Fibroblast of pulmonary artery (primary cell): ENCODE measurements at regions not wholly inside any gene's neighbourhood (a gene's known extent, or its start where the extent isn't known, plus 50 kb on each side); places are given as distances from the start of the nearest gene placed in this dataset.

Source experiments
- DNase-seq: peaks from one replicate; pipeline ENCODE4 v3.0.0-alpha.2; 2010; ENCODE audit warnings: low read depth
- H3K4me3 ChIP-seq: replicated peaks from 2 replicates; pipeline ENCODE4 v1.5.1; 2011; ENCODE audit warnings: low read depth, mild to moderate bottlenecking, control low read depth, low read length, moderate library complexity
- TF ChIP-seq, protein P1 (sequence below): IDR thresholded peaks from 2 replicates; pipeline ENCODE4 v1.5.1; 2011; ENCODE audit warnings: mild to moderate bottlenecking, control low read depth, low read length, inconsistent platforms; ENCODE audit errors: missing control alignments

DNA sequence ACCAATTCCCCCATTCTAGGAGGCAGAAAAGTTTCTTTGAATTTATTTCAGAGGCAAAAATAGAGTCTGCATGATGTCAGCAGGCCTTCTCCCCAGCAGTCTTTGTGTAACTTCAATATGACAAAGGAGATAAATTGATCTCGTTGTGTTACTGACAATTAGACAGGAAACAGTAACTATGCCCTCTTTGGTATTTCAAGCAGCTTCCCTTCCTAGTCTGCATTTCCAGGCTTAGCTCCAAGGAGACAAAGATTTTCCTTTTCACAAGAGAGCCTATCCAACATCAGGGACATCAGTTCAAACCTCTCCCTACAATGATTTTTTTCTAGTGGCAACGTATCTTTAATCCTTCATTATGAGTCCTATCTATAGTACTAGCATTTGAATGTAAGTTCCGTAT, 245.9 kb upstream of the HSF2 start:
- DNase-seq = no peak
- no peak overlapping the region for H3K4me3 ChIP-seq
- TF ChIP-seq, protein P1, sequence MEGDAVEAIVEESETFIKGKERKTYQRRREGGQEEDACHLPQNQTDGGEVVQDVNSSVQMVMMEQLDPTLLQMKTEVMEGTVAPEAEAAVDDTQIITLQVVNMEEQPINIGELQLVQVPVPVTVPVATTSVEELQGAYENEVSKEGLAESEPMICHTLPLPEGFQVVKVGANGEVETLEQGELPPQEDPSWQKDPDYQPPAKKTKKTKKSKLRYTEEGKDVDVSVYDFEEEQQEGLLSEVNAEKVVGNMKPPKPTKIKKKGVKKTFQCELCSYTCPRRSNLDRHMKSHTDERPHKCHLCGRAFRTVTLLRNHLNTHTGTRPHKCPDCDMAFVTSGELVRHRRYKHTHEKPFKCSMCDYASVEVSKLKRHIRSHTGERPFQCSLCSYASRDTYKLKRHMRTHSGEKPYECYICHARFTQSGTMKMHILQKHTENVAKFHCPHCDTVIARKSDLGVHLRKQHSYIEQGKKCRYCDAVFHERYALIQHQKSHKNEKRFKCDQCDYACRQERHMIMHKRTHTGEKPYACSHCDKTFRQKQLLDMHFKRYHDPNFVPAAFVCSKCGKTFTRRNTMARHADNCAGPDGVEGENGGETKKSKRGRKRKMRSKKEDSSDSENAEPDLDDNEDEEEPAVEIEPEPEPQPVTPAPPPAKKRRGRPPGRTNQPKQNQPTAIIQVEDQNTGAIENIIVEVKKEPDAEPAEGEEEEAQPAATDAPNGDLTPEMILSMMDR = no peak

DNA sequence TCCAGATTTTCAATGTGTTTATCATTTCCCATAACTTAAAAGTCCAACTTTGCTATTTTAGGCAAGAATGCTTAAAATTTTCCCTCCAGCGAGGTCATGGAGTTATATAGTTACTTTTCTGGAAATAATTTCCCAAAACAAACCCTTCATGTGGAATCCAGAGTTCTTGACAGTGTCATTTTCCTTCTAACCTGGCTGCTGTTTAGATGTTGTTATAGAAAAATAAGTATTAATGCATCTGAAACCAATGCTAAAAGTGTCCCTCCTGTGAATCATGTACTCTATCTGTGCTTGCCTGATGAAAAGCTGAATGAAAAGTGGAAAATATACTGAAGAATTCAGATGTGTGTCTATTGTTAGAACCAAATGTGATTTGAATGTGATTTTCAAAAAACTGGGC, 245.3 kb upstream of the HSF2 start:
- TF ChIP-seq, protein P1 = no peak
- H3K4me3 ChIP-seq = no peak overlapping the region
- DNase-seq = no peak

DNA sequence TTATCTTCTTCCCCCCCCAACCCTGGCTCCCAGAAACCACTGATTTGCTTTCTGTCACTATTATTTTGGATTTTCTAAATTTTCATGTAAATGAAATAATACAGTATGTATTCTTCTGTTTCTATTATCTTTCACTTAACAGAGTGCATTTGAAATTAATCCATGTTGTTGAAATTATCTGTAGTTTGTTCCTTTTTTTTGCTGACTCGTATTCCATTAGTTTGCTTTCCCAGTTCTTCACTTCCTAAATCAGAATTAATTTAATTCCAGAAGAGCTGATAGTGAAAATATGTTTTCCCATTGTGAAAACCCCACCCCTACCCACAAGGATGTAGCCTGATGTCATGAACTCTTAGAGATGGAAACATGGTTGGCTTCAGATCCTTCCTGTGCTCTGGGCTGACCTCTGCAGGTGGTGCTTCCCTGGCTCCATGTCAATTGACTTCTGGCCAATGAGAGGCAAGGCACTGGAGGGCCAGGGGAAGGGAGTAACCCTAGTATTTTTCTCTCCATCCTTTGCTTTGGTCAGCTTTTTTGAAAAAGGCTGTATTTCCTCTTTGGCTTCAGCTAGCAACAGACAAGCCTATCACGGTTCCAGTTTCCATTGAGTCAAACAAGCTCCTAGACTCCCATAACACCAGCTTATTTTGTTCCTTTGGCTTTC, 244.4 kb upstream of the HSF2 start:
- peak; percentile 0 for DNase-seq
- TF ChIP-seq, protein P1 = no peak
- no peak overlapping the region for H3K4me3 ChIP-seq

DNA sequence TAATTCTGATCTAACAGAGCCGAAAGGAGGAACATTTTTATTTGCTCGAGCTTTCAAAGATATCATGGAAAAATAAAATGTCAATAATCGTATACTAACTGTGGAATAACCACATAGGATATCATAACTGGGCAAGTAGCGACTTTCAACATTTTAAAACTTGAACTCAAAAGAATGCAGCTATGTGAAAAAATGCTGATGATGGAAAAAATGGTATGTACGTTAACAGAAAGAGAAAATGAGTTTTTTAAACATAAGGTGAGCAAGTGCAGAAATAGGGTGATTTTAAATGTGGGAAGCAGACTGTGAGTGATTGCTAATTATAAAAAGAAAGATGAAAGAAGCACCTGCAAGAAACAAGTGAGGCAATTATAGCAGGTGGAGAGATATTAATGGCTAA, 238.3 kb upstream of the HSF2 start:
- TF ChIP-seq, protein P1 = no peak
- H3K4me3 ChIP-seq = no peak overlapping the region
- DNase-seq = no peak

DNA sequence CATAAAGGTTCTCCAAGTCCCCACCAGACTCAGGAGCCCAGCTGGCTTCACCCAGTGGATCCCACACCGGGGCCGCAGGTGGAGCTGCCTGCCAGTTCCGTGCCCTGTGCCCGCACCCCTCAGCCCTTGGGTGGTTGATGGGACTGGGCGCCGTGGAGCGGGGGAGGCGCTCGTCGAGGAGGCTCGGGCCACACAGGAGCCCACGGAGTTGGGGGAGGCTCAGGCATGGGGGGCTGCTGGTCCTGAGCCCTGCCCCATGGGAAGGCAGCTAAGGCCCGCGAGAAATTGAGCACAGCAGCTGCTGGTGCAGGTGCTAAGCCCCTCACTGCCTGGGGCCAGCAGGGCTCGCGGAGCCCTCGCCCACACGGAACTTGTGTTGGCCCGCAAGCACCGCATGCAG, 234.4 kb upstream of the HSF2 start:
- DNase-seq = no peak
- TF ChIP-seq, protein P1 = no peak
- H3K4me3 ChIP-seq = no peak overlapping the region

DNA sequence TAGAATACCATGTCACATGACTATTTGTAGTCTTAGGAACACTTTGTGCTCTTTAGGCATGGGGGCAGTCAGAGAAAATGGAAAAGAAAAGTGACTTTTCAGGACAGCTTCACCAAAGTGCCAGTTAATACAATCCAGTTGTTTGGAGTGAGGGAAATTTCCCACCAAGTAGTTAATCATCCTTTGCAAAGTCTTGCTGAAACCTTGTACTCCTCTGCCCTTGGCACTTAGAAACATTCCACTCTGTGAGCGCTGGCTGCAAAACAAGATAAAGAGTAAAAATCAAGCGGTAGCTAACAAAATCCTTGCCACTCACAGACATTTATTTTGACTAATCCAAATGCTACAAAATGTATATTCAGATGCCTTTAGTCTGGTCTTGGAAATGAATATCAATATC, 229.2 kb upstream of the HSF2 start:
- TF ChIP-seq, protein P1 = no peak

DNA sequence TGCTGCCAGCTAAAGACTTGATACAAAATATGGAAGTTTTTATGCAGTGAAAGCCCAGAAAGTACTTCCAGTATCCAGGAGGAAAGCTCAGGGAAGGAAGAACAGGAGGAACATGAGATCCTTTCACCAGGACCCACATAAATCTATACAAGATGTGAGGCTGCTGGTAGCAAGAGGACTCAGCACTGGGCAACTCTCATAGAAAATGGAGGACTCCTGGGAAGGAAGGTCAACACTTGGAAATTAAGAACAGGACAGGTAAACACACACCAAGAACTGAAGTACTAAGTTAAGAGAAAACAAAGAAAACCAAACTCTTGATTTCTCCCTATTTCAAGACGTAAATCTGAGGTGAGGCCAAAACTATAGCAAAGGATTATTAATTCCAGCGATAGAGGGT, 220.5 kb upstream of the HSF2 start:
- no peak for DNase-seq
- no peak overlapping the region for H3K4me3 ChIP-seq
- TF ChIP-seq, protein P1 = no peak

More for the DNA sequence above, 229.2 kb upstream of the HSF2 start:
- no peak for DNase-seq
- no peak overlapping the region for H3K4me3 ChIP-seq
